ENCODE measurements at regions not wholly inside any gene's neighbourhood (a gene's known extent, or its start where the extent isn't known, plus 50 kb on each side); places are given as distances from the start of the nearest gene placed in this dataset.

GRCh38 chr12:94762259-94762942 lies 112.0 kb upstream of the TMCC3 start:
- Histone ChIP-seq H3K27ac (ENCODE audit: low read depth in 1 of 2, low read length in 1 of 2) (no peak overlapping the region), H3K9me3 (ENCODE audit: control insufficient read depth in 4 of 4, insufficient read depth in 3 of 4, low read length in 3 of 4) (no peaks in the 10 kb centered on the region), H3K4me3 (no peak overlapping the region), H3K9ac (ENCODE audit: insufficient read depth in 1 of 2, low read length in 2 of 2) (no peak overlapping the region), H3K27me3 (ENCODE audit: control insufficient read depth in 3 of 3, insufficient read depth in 3 of 3, low read length in 2 of 3) (no peaks in the 10 kb centered on the region), H3K36me3 (ENCODE audit: control insufficient read depth in 4 of 4, insufficient read depth in 4 of 4, low read length in 4 of 4) (no peaks in the 10 kb centered on the region), H3K4me1 (ENCODE audit: control insufficient read depth in 5 of 5, insufficient read depth in 5 of 5, low read length in 5 of 5) (peaks cover 0 to 10% (median 7%) of the 10 kb centered on the region in 5 donors)
- TF ChIP-seq CTCF (IDR thresholded peaks at IDR 0.05; ENCODE audit: control extremely low read depth, extremely low read depth), result no peak
- 53% methylated on average over 4 of the region's 4 CpGs for WGBS, 2 donors
- ATAC-seq (ENCODE audit: insufficient read depth, low FRiP score) (no peak), DNase-seq (peak in 1 of 3 donors; percentile 30)

GRCh38 chr12:94761559-94761958 lies 111.2 kb upstream of the TMCC3 start:
- H3K4me1 ChIP-seq (ENCODE audit: control insufficient read depth in 5 of 5, insufficient read depth in 5 of 5, low read length in 5 of 5), result peaks cover 0 to 10% (median 6%) of the 10 kb centered on the region in 5 donors
- H3K9me3 ChIP-seq (ENCODE audit: control insufficient read depth in 4 of 4, insufficient read depth in 3 of 4, low read length in 3 of 4), result no peaks in the 10 kb centered on the region
- ATAC-seq (ENCODE audit: insufficient read depth, low FRiP score) (no peak), DNase-seq (no peak)
- no peak for TF ChIP-seq CTCF (IDR thresholded peaks at IDR 0.05; ENCODE audit: control extremely low read depth, extremely low read depth)
- no peaks in the 10 kb centered on the region for H3K36me3 ChIP-seq (ENCODE audit: control insufficient read depth in 4 of 4, insufficient read depth in 4 of 4, low read length in 4 of 4)
- H3K27ac ChIP-seq (ENCODE audit: low read depth in 1 of 2, low read length in 1 of 2), result no peak overlapping the region
- H3K27me3 ChIP-seq (ENCODE audit: control insufficient read depth in 3 of 3, insufficient read depth in 3 of 3, low read length in 2 of 3), result no peaks in the 10 kb centered on the region
- 84% methylated on average over 3 of the region's 3 CpGs for WGBS, 2 donors
- no peak overlapping the region for H3K9ac ChIP-seq (ENCODE audit: insufficient read depth in 1 of 2, low read length in 2 of 2)
- H3K4me3 ChIP-seq, result no peak overlapping the region

GRCh38 chr12:94760786-94761185 lies 110.4 kb upstream of the TMCC3 start:
- TF ChIP-seq CTCF (IDR thresholded peaks at IDR 0.05; ENCODE audit: control extremely low read depth, extremely low read depth), result no peak
- ATAC-seq (ENCODE audit: insufficient read depth, low FRiP score), result no peak
- Histone ChIP-seq H3K27ac (ENCODE audit: low read depth in 1 of 2, low read length in 1 of 2) (no peak overlapping the region), H3K27me3 (ENCODE audit: control insufficient read depth in 3 of 3, insufficient read depth in 3 of 3, low read length in 2 of 3) (no peaks in the 10 kb centered on the region), H3K36me3 (ENCODE audit: control insufficient read depth in 4 of 4, insufficient read depth in 4 of 4, low read length in 4 of 4) (no peaks in the 10 kb centered on the region), H3K4me3 (no peak overlapping the region), H3K4me1 (ENCODE audit: control insufficient read depth in 5 of 5, insufficient read depth in 5 of 5, low read length in 5 of 5) (peaks cover 0 to 10% (median 6%) of the 10 kb centered on the region in 5 donors), H3K9me3 (ENCODE audit: control insufficient read depth in 4 of 4, insufficient read depth in 3 of 4, low read length in 3 of 4) (no peaks in the 10 kb centered on the region), H3K9ac (ENCODE audit: insufficient read depth in 1 of 2, low read length in 2 of 2) (no peak overlapping the region)
- 78 to 91% methylated on average over 2 of the region's 2 CpGs for WGBS, 2 donors
- no peak for DNase-seq

- no peak for ATAC-seq (ENCODE audit: insufficient read depth, low FRiP score)
- Histone ChIP-seq H3K27me3 (ENCODE audit: control insufficient read depth in 3 of 3, insufficient read depth in 3 of 3, low read length in 2 of 3) (no peaks in the 10 kb centered on the region), H3K27ac (ENCODE audit: low read depth in 1 of 2, low read length in 1 of 2) (no peak overlapping the region), H3K36me3 (ENCODE audit: control insufficient read depth in 4 of 4, insufficient read depth in 4 of 4, low read length in 4 of 4) (no peaks in the 10 kb centered on the region), H3K9ac (ENCODE audit: insufficient read depth in 1 of 2, low read length in 2 of 2) (no peak overlapping the region), H3K4me3 (no peak overlapping the region), H3K9me3 (ENCODE audit: control insufficient read depth in 4 of 4, insufficient read depth in 3 of 4, low read length in 3 of 4) (no peaks in the 10 kb centered on the region), H3K4me1 (ENCODE audit: control insufficient read depth in 5 of 5, insufficient read depth in 5 of 5, low read length in 5 of 5) (peaks cover 0 to 10% (median 0%) of the 10 kb centered on the region in 5 donors)
- no peak for DNase-seq
- TF ChIP-seq CTCF (IDR thresholded peaks at IDR 0.05; ENCODE audit: control extremely low read depth, extremely low read depth), result no peak
- 62 to 75% methylated on average over 2 of the region's 2 CpGs for WGBS, 2 donors
Observed at GRCh38 chr12:94756789-94757188, 106.4 kb upstream of the TMCC3 start.

Measured in lung (tissue), 11 donors.